T-cell (primary cell): ENCODE measurements at regions not wholly inside any gene's neighbourhood (a gene's known extent, or its start where the extent isn't known, plus 50 kb on each side); places are given as distances from the start of the nearest gene placed in this dataset.
"Not testable (repeated sequence)": the region's sequence is repeated elsewhere in the genome, so short reads cannot be mapped to it uniquely, and the experiment has no call there.

Source experiments
- ATAC-seq, 4 experiments: fragments of 200-7000 bp in 3 of 4; fragments of 150-1000 bp in 1 of 4; cut with Tn5 transposase; replicated peaks in 1 of 4; 1 replicate in 3 of 4; 2 replicates in 1 of 4; pipeline ENCODE4 v1.10.0; 2021; ENCODE audit warnings: moderate library complexity in 3 of 4, mild to moderate bottlenecking in 2 of 4, moderate number of reproducible peaks in 1 of 4
- CTCF ChIA-PET, 2 donors: fragments of 300-600 bp; sonication (Branson Sonifier 250); formaldehyde crosslinking; loops; one replicate each; lab custom pipeline; 2022; ENCODE audit warnings: antibody characterized with exemption in 2 of 2; lab: Charles Lee
- POLR2A ChIA-PET, 2 donors: fragments of 300-600 bp; sonication (Branson Sonifier 250); formaldehyde crosslinking; loops; one replicate each; lab custom pipeline; 2022; ENCODE audit warnings: antibody characterized with exemption in 2 of 2; lab: Charles Lee
- DNase-seq, 35 experiments: peaks; one replicate each; pipeline versions ENCODE4 v3.0.0 to v3.0.0-alpha.2; 2013 to 2023
- H3K27ac ChIP-seq: one replicate; pipeline ENCODE4 v1.5.1; 2013; ENCODE audit warnings: low read length
- H3K27me3 ChIP-seq, 2 experiments: replicated peaks in 1 of 2; 1 replicate in 1 of 2; 2 replicates in 1 of 2; pipeline versions ENCODE4 v1.6.1 to v1.7.0; 2013; ENCODE audit warnings: low read length in 1 of 2, mixed read lengths in 1 of 2; ENCODE audit not compliant: control insufficient read depth in 2 of 2, insufficient read depth in 2 of 2; ENCODE audit errors: extremely low read depth in 1 of 2
- H3K36me3 ChIP-seq, 2 donors: 1 replicate in 1 of 2; 2 replicates in 1 of 2; pipeline versions ENCODE4 v1.6.1 to v1.7.0; 2013; ENCODE audit warnings: low read length in 1 of 2; ENCODE audit not compliant: control insufficient read depth in 2 of 2, insufficient read depth in 1 of 2; ENCODE audit errors: extremely low read depth in 1 of 2
- H3K4me1 ChIP-seq, 2 experiments: 1 replicate in 1 of 2; 2 replicates in 1 of 2; pipeline versions ENCODE4 v1.6.1 to v1.7.0; 2013; ENCODE audit warnings: low read length in 2 of 2, mixed read lengths in 1 of 2; ENCODE audit not compliant: insufficient read depth in 2 of 2, control insufficient read depth in 1 of 2; ENCODE audit errors: extremely low read depth in 1 of 2
- H3K4me3 ChIP-seq, 2 donors: 1 replicate in 1 of 2; 2 replicates in 1 of 2; pipeline versions ENCODE4 v1.5.1 to v1.7.0; 2013; ENCODE audit warnings: mild to moderate bottlenecking in 2 of 2, low read length in 1 of 2, moderate library complexity in 1 of 2; ENCODE audit not compliant: control insufficient read depth in 1 of 2; ENCODE audit errors: extremely low read depth in 1 of 2
- H3K9me3 ChIP-seq: 2 replicates; pipeline ENCODE4 v1.7.0; 2013
- H3K27ac Mint-ChIP-seq, 2 donors: one replicate each; pipeline ENCODE4 v1.8.0; 2020 to 2021; ENCODE audit warnings: mild to moderate bottlenecking in 2 of 2, mixed read lengths in 2 of 2
- H3K27me3 Mint-ChIP-seq, 2 donors: one replicate each; pipeline ENCODE4 v1.8.0; 2021 to 2022; ENCODE audit warnings: mixed read lengths in 2 of 2
- H3K36me3 Mint-ChIP-seq: one replicate; pipeline ENCODE4 v1.8.0; 2021; ENCODE audit warnings: mixed read lengths
- H3K4me1 Mint-ChIP-seq, 3 donors: one replicate each; pipeline ENCODE4 v1.8.0; 2020 to 2022; ENCODE audit warnings: mixed read lengths in 3 of 3, mild to moderate bottlenecking in 1 of 3
- H3K4me3 Mint-ChIP-seq, 3 donors: one replicate each; pipeline ENCODE4 v1.8.0; 2020 to 2022; ENCODE audit warnings: mild to moderate bottlenecking in 3 of 3, mixed read lengths in 3 of 3, moderate library complexity in 3 of 3
- H3K9me3 Mint-ChIP-seq, 3 donors: one replicate each; pipeline ENCODE4 v1.8.0; 2020 to 2022; ENCODE audit warnings: mixed read lengths in 3 of 3
- WGBS: methylation state at CpG from one replicate; pipeline ENCODE4 v1.1.5; 2013; ENCODE audit warnings: missing lambda C conversion rate; ENCODE audit not compliant: insufficient coverage; 5-methylcytosine and 5-hydroxymethylcytosine counted together

DNA sequence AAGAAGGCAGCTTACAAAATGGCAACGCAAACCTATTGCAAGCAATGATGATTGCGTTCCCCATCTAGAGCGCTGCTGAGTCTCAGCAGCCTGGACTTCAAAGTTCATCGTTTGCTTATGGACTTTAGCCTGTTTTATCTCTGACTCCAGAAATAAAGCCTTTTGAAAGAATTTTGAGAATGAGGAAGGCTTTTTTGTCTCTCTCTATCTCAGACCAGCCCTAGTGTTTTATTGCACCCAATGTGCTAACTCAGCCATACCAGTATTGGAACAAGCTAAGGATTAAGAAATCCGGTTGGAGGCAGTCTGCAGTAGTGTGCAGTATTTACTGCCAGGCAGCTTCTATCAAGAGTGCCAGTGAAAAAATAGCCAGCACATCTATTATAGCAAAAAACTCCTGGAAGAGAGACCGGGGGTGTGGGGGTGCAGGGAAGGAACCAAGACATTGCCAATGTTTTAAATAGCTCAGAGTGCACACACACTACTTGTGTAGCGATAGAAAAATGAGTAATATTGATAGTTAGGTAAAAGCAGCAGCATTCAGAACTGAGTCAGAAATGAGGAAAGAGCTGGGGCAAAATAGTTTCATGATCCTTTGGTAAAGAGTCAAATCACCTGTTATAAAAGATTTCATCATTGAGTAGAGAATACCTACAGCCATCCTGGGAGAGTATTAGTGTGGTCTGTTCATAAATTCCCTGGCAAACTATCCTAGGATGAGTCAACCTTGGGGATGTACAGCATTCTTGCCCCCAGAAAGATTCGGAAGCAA lies 219.0 kb downstream of the ZNF608 start:
- no peak for DNase-seq
- 84% methylated on average over 2 of the region's 8 CpGs for WGBS
- peaks cover 0 to 9% of the 10 kb centered on the region in 2 donors for H3K27me3 Mint-ChIP-seq
- H3K36me3 Mint-ChIP-seq, result no peaks in the 10 kb centered on the region
- no peak overlapping the region for H3K4me3 Mint-ChIP-seq
- CTCF ChIA-PET, result no interaction called here
- no peaks in the 10 kb centered on the region for H3K27me3 ChIP-seq
- H3K27ac Mint-ChIP-seq, result no peak overlapping the region
- no peak overlapping the region for H3K27ac ChIP-seq
- no peaks in the 10 kb centered on the region for H3K4me1 Mint-ChIP-seq
- H3K9me3 Mint-ChIP-seq, result peaks cover 4 to 15% (median 10%) of the 10 kb centered on the region in 3 donors
- POLR2A ChIA-PET, result no interaction called here
- H3K4me1 ChIP-seq, result no peaks in the 10 kb centered on the region
- H3K4me3 ChIP-seq, result no peak overlapping the region
- H3K36me3 ChIP-seq, result no peaks in the 10 kb centered on the region
- ATAC-seq, result no peak
- H3K9me3 ChIP-seq, result no peaks in the 10 kb centered on the region

DNA sequence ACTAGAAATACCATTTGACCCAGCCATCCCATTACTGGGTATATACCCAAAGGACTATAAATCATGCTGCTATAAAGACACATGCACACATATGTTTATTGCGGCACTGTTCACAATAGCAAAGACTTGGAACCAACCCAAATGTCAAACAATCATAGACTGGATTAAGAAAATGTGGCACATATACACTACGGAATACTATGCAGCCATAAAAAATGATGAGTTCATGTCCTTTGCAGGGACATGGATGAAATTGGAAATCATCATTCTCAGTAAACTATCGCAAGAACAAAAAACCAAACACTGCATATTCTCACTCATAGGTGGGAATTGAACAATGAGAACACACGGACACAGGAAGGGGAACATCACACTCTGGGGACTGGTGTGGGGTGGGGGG lies 220.4 kb downstream of the ZNF608 start:
- DNase-seq, CTCF ChIA-PET, H3K27me3 ChIP-seq, H3K4me3 Mint-ChIP-seq, H3K27ac Mint-ChIP-seq, H3K36me3 ChIP-seq, H3K4me3 ChIP-seq, POLR2A ChIA-PET, ATAC-seq, H3K4me1 Mint-ChIP-seq, H3K9me3 ChIP-seq, H3K36me3 Mint-ChIP-seq, H3K27ac ChIP-seq, H3K4me1 ChIP-seq: not testable (repeated sequence)
- Mint-ChIP-seq H3K27me3 (peaks cover 0 to 12% of the 10 kb centered on the region in 2 donors), H3K9me3 (peaks cover 4 to 15% (median 10%) of the 10 kb centered on the region in 3 donors)
- WGBS, result no CpG with 5 or more reads among the region's 4 CpGs

DNA sequence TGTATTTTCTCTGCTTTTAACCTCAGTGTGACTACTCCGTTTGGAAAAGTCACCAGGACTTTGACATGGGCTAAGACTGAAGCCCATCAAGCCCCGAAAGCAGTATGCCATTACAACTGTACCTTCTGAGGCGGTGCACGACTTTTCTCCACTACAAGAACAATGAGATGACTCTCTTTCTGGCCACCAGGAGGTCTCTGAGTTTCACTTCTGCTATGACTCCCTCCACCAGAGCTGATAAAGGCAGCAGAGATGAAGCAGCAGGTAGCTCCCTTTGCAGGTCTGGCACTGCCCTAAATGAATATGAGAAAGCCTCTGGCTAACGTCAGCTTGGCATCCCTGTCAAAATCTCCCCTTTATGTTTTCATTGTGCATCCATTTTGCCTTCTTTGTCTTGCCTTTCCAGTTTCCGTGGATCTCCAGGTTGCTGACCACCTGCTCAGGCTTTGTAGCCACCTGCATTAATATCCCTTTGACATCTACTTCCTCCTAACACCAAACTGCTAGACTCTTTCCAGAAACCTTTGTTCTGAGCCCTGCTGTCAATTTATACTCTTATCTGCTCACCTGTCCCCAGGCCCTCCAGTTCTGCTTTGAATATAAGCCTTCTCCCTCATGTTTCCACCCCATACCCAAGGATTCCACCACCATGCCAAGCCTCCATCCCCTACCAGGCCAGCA lies 221.7 kb downstream of the ZNF608 start:
- no peaks in the 10 kb centered on the region for H3K4me1 Mint-ChIP-seq
- peaks cover 4 to 7% (median 5%) of the 10 kb centered on the region in 3 donors for H3K9me3 Mint-ChIP-seq
- ATAC-seq, result no peak
- Histone ChIP-seq H3K27ac (no peak overlapping the region), H3K4me3 (no peak overlapping the region), H3K9me3 (no peaks in the 10 kb centered on the region), H3K27me3 (no peaks in the 10 kb centered on the region), H3K4me1 (no peaks in the 10 kb centered on the region), H3K36me3 (no peaks in the 10 kb centered on the region)
- H3K36me3 Mint-ChIP-seq, result no peaks in the 10 kb centered on the region
- DNase-seq, result peak in 1 of 35 experiments; percentile 0
- no peak overlapping the region for H3K4me3 Mint-ChIP-seq
- no peak overlapping the region for H3K27ac Mint-ChIP-seq
- H3K27me3 Mint-ChIP-seq, result peaks cover 0 to 6% of the 10 kb centered on the region in 2 donors
- ChIA-PET CTCF (no interaction called here), POLR2A (no interaction called here)
- 68% methylated on average over 6 of the region's 6 CpGs for WGBS

DNA sequence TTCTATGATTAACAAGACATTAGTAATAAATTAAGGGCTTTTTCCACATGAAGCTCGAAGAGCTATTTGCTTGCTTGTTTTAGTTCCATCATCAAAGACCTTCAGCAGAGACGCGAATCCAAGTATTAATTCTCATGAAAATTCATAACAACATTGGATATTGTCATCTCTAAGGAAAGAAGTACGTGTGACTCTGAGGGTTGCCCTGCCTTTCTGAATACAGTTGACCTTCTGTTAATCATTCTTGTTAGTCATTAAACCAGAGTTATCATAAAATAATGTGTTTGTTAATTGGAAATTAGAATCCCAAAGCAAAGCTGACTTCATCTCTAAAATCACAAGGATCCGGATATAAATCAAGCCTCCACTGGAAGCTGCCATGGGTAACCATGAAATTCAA lies 222.5 kb downstream of the ZNF608 start:
- ChIA-PET POLR2A (no interaction called here), CTCF (no interaction called here)
- Mint-ChIP-seq H3K27ac (no peak overlapping the region), H3K4me3 (no peak overlapping the region), H3K36me3 (no peaks in the 10 kb centered on the region), H3K27me3 (peaks cover 0 to 6% of the 10 kb centered on the region in 2 donors), H3K9me3 (peaks cover 4 to 7% (median 5%) of the 10 kb centered on the region in 3 donors), H3K4me1 (no peaks in the 10 kb centered on the region)
- Histone ChIP-seq H3K27ac (no peak overlapping the region), H3K9me3 (no peaks in the 10 kb centered on the region), H3K4me1 (no peaks in the 10 kb centered on the region), H3K4me3 (no peak overlapping the region), H3K27me3 (no peaks in the 10 kb centered on the region), H3K36me3 (no peaks in the 10 kb centered on the region)
- ATAC-seq (no peak), DNase-seq (no peak)
- whole genome bisulfite sequencing, result 100% methylated on average over 2 of the region's 5 CpGs

DNA sequence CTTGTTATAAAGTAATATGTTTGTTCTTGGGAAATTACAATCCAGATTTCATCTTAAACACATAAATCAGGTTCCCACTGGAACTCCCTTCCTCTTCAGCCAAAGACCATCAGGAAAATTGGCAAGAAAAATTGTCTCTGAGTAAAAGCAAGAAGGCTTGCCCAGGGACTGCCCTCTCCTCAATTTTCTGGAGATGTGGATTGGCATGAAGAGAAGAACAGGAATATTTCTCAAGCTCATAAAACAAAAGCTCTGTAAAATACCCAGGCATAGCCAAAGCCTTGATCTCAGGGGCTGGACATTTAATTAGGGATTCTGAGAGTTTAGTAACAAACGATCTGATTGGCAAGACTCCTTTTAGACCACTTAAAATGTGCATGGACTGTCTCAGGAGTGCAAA lies 223.4 kb downstream of the ZNF608 start:
- Histone ChIP-seq H3K4me1 (no peaks in the 10 kb centered on the region), H3K36me3 (no peaks in the 10 kb centered on the region), H3K27ac (no peak overlapping the region), H3K4me3 (no peak overlapping the region), H3K9me3 (no peaks in the 10 kb centered on the region), H3K27me3 (no peaks in the 10 kb centered on the region)
- POLR2A ChIA-PET, result no interaction called here
- CTCF ChIA-PET, result no interaction called here
- 29% methylated on average over 1 of the region's 1 CpG for WGBS
- no peaks in the 10 kb centered on the region for H3K36me3 Mint-ChIP-seq
- H3K9me3 Mint-ChIP-seq, result peaks cover 1 to 5% (median 5%) of the 10 kb centered on the region in 3 donors
- DNase-seq (no peak), ATAC-seq (no peak)
- H3K27ac Mint-ChIP-seq, result no peak overlapping the region
- peaks cover 0 to 6% of the 10 kb centered on the region in 2 donors for H3K27me3 Mint-ChIP-seq
- H3K4me1 Mint-ChIP-seq, result no peaks in the 10 kb centered on the region
- no peak overlapping the region for H3K4me3 Mint-ChIP-seq

DNA sequence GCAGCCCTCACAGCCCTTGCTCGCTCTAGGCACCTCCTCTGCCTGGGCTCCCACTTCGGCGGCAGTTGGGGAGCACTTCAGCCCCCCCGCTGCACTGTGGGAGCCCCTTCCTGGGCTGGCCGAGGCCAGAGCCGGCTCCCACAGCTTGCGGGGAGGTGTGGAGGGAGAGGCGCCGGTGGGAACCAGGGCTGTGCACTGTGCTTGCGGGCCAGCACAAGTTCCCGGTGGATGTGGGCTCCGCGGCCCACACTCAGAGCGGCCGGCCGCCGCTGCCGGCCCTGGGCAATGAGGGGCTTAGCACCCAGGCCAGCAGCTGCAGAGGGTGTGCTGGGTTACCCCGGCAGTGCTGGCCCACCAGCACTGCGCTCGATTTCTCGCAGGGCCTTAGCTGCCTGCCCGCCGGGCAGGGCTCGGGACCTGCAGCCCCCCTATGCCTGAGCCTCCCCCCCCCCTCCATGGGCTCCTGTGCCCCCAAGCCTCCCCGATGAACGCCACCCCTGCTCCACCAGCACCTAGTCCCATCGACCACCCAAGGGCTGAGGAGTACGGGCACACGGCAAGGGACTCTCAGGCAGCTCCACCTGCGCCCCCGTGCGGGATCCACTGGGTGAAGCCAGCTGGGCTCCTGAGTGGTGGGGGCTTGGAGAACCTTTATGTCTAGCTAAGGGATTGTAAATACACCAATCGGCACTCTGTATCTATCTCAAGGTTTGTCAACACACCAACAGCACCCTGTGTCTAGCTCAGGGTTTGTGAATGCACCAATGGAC lies 224.8 kb downstream of the ZNF608 start:
- H3K27me3 ChIP-seq, result no peaks in the 10 kb centered on the region
- no peak for ATAC-seq
- no peak for DNase-seq
- H3K27ac ChIP-seq, result no peak overlapping the region
- H3K4me1 ChIP-seq, result no peaks in the 10 kb centered on the region
- CTCF ChIA-PET, result no interaction called here
- 95% methylated on average over 19 of the region's 34 CpGs for WGBS
- no peaks in the 10 kb centered on the region for H3K36me3 ChIP-seq
- Mint-ChIP-seq H3K27ac (no peak overlapping the region), H3K4me1 (no peaks in the 10 kb centered on the region), H3K27me3 (peaks cover 0 to 6% of the 10 kb centered on the region in 2 donors), H3K4me3 (no peak overlapping the region), H3K9me3 (peaks cover 0 to 5% (median 0%) of the 10 kb centered on the region in 3 donors), H3K36me3 (no peaks in the 10 kb centered on the region)
- no peak overlapping the region for H3K4me3 ChIP-seq
- no peaks in the 10 kb centered on the region for H3K9me3 ChIP-seq
- POLR2A ChIA-PET, result no interaction called here
